ENCODE measurements at regions not wholly inside any gene's neighbourhood (a gene's known extent, or its start where the extent isn't known, plus 50 kb on each side); places are given as distances from the start of the nearest gene placed in this dataset.

- Histone ChIP-seq H3K27ac (ENCODE audit: low read length) (no peak overlapping the region), H3K27me3 (ENCODE audit: low read length) (no peaks in the 10 kb centered on the region), H3K9me3 (ENCODE audit: low read length) (no peaks in the 10 kb centered on the region), H3K9me2 (replicated peaks; ENCODE audit: low read length) (no peaks in the 10 kb centered on the region), H4K20me1 (ENCODE audit: low read length) (no peaks in the 10 kb centered on the region), H3K79me2 (ENCODE audit: low read length) (no peaks in the 10 kb centered on the region), H3K9ac (ENCODE audit: low read length) (no peak overlapping the region), H3K4me1 (ENCODE audit: insufficient read depth, low read length) (no peaks in the 10 kb centered on the region), H3K36me3 (ENCODE audit: low read depth, low read length) (no peaks in the 10 kb centered on the region), H2AFZ (ENCODE audit: low read length) (no peak overlapping the region), H3K4me3 (ENCODE audit: low read length) (no peak overlapping the region), H3K4me2 (ENCODE audit: low read length) (no peak overlapping the region), H3F3A (ENCODE audit: low read length, unreplicated experiment) (no peaks in the 10 kb centered on the region)
- ChIA-PET POLR2A (ENCODE audit: unreplicated experiment) (interaction anchor here (0.9 kb wide), 1 partner anchor 104 kb away, joined by 3 read pairs; no protein-coding TSS in a partner anchor), CTCF (no interaction called here)
- BruUV-seq (replicated peaks) = no TSS peak
- no peak for TF ChIP-seq CTCF (conservative IDR thresholded peaks at IDR 0.05; ENCODE audit: low read depth, low read length)
- TF ChIP-seq EZH2 (IDR thresholded peaks at IDR 0.05; ENCODE audit: low read length, unreplicated experiment) = no peak
- no peak for TF ChIP-seq EZH2phosphoT487 (IDR thresholded peaks at IDR 0.05; ENCODE audit: borderline replicate concordance, low read length)
- DNase-seq = peak; percentile 20
- intact Hi-C loops (cut with micrococcal nuclease) = no loop called here
- no peak for ATAC-seq
Observed at GRCh38 chr13:59584761-59585670, 578.7 kb downstream of the DIAPH3 start.

DNA sequence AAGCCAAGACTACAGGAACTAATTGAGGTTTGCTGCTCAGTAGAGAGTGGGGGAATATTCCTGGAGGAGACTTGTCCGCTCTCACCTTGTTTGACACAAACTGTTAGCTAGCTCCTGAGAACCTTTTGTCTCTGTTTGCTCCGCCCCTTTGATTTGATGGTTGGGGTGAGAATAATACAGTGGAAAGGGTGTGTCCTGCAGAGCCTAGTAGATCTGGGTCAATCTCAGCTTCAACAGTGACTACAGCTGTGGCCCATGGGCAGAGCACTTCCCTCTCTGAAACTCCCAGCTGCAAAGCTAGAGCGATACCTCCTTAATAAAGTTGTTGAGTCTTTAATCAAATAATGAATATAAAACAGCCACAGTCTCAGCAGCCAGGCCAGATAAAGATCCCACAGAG, 576.7 kb downstream of the DIAPH3 start:
- ATAC-seq (no peak; the same call in 1 of the 2 replicates), DNase-seq (no peak)
- Histone ChIP-seq H3K9me2 (replicated peaks; ENCODE audit: low read length) (no peaks in the 10 kb centered on the region), H3K36me3 (ENCODE audit: low read depth, low read length) (no peaks in the 10 kb centered on the region), H3K4me3 (ENCODE audit: low read length) (no peak overlapping the region), H3K4me1 (ENCODE audit: insufficient read depth, low read length) (no peaks in the 10 kb centered on the region), H3K27ac (ENCODE audit: low read length) (no peak overlapping the region), H3K9ac (ENCODE audit: low read length) (no peak overlapping the region), H4K20me1 (ENCODE audit: low read length) (no peaks in the 10 kb centered on the region), H3K4me2 (ENCODE audit: low read length) (no peak overlapping the region), H3K79me2 (ENCODE audit: low read length) (no peaks in the 10 kb centered on the region), H2AFZ (ENCODE audit: low read length) (no peak overlapping the region), H3K9me3 (ENCODE audit: low read length) (no peaks in the 10 kb centered on the region), H3F3A (ENCODE audit: low read length, unreplicated experiment) (no peaks in the 10 kb centered on the region), H3K27me3 (ENCODE audit: low read length) (no peaks in the 10 kb centered on the region)
- intact Hi-C loops (cut with micrococcal nuclease) = no loop called here
- POLR2A ChIA-PET (ENCODE audit: unreplicated experiment) = no interaction called here
- TF ChIP-seq CTCF (conservative IDR thresholded peaks at IDR 0.05; ENCODE audit: low read depth, low read length) = no peak
- TF ChIP-seq EZH2 (IDR thresholded peaks at IDR 0.05; ENCODE audit: low read length, unreplicated experiment) = no peak
- TF ChIP-seq EZH2phosphoT487 (IDR thresholded peaks at IDR 0.05; ENCODE audit: borderline replicate concordance, low read length) = no peak
- BruUV-seq (replicated peaks) = no TSS peak
- CTCF ChIA-PET = no interaction called here
